HCT116 (cell line): ENCODE measurements at regions not wholly inside any gene's neighbourhood (a gene's known extent, or its start where the extent isn't known, plus 50 kb on each side); places are given as distances from the start of the nearest gene placed in this dataset.

ENCODE experiments used
- EGR1 ChIP-seq: IDR thresholded peaks from 2 replicates; pipeline ENCODE4 v1.6.1; 2012; ENCODE audit warnings: low read depth
- EZH2phosphoT487 ChIP-seq: fragments of 200-600 bp; IDR thresholded peaks from 2 replicates; pipeline ENCODE4 v1.6.1; 2018; ENCODE audit warnings: antibody characterized with exemption, borderline replicate concordance
- JUND ChIP-seq: IDR thresholded peaks from 2 replicates; pipeline ENCODE4 v1.6.1; 2012
- POLR2AphosphoS5 ChIP-seq: IDR thresholded peaks from 2 replicates; pipeline ENCODE4 v1.6.1; 2011; ENCODE audit warnings: mild to moderate bottlenecking, low read depth, low read length, moderate library complexity
- RAD21 ChIP-seq: IDR thresholded peaks from 2 replicates; pipeline ENCODE4 v1.6.1; 2012; ENCODE audit warnings: low read depth, mild to moderate bottlenecking
- TCF7L2 ChIP-seq: IDR thresholded peaks from 2 replicates; pipeline ENCODE4 v1.7.0; 2011; ENCODE audit warnings: borderline replicate concordance, inconsistent platforms; ENCODE audit not compliant: insufficient read depth, insufficient read length; ENCODE audit errors: extremely low read depth
- TF ChIP-seq, protein P1 (sequence below), 3 experiments: fragments of 200-600 bp in 1 of 3; sonication (generic) in 1 of 3; IDR thresholded peaks in 2 of 3; conservative IDR thresholded peaks in 1 of 3; 2 replicates each; pipeline ENCODE4 v1.5.1; 2012 to 2017; ENCODE audit warnings: low read depth in 2 of 3, low read length in 2 of 3, antibody characterized with exemption in 1 of 3, borderline replicate concordance in 1 of 3, control low read depth in 1 of 3, mild to moderate bottlenecking in 1 of 3, mixed read lengths in 1 of 3, mixed run types in 1 of 3, moderate library complexity in 1 of 3; ENCODE audit not compliant: insufficient read depth in 1 of 3
- TF ChIP-seq, protein P2 (sequence below): IDR thresholded peaks from 2 replicates; pipeline ENCODE4 v1.6.1; 2012; ENCODE audit warnings: low read depth
- TF ChIP-seq, protein P3 (sequence below): IDR thresholded peaks from 2 replicates; pipeline ENCODE4 v1.6.1; 2011; ENCODE audit warnings: mild to moderate bottlenecking, low read length, moderate library complexity; ENCODE audit not compliant: insufficient replicate concordance; ENCODE audit errors: extremely low read depth

DNA sequence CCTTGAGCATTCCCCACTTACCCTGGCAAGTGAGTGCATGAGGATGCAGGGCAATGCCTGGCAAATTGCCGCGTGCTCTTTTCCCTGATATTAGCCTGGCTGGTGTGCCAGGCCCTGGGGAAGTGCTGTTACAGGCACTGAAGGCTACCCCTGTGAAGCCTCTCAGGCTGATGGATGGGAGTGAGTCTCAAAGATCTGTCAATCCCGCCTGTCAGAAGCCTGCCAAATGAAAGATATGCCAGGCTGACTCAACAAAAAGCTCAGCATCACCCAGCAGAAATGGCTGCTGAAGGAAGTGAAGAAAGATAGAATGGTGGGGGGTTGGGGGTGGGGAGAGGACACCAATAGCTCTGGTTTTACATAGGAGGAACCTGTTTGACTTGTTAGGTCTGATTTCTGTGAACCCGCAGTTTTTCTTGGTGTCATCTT, 112.1 kb downstream of the LACC1 start:
- TF ChIP-seq, protein P1, sequence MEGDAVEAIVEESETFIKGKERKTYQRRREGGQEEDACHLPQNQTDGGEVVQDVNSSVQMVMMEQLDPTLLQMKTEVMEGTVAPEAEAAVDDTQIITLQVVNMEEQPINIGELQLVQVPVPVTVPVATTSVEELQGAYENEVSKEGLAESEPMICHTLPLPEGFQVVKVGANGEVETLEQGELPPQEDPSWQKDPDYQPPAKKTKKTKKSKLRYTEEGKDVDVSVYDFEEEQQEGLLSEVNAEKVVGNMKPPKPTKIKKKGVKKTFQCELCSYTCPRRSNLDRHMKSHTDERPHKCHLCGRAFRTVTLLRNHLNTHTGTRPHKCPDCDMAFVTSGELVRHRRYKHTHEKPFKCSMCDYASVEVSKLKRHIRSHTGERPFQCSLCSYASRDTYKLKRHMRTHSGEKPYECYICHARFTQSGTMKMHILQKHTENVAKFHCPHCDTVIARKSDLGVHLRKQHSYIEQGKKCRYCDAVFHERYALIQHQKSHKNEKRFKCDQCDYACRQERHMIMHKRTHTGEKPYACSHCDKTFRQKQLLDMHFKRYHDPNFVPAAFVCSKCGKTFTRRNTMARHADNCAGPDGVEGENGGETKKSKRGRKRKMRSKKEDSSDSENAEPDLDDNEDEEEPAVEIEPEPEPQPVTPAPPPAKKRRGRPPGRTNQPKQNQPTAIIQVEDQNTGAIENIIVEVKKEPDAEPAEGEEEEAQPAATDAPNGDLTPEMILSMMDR (IDR thresholded peaks at IDR 0.05 in 2 of 3, conservative IDR thresholded peaks at IDR 0.05 in 1 of 3; ENCODE audit: borderline replicate concordance in 1 of 3, insufficient read depth in 1 of 3, low read depth in 2 of 3, low read length in 2 of 3) = no peak
- TF ChIP-seq, protein P2, sequence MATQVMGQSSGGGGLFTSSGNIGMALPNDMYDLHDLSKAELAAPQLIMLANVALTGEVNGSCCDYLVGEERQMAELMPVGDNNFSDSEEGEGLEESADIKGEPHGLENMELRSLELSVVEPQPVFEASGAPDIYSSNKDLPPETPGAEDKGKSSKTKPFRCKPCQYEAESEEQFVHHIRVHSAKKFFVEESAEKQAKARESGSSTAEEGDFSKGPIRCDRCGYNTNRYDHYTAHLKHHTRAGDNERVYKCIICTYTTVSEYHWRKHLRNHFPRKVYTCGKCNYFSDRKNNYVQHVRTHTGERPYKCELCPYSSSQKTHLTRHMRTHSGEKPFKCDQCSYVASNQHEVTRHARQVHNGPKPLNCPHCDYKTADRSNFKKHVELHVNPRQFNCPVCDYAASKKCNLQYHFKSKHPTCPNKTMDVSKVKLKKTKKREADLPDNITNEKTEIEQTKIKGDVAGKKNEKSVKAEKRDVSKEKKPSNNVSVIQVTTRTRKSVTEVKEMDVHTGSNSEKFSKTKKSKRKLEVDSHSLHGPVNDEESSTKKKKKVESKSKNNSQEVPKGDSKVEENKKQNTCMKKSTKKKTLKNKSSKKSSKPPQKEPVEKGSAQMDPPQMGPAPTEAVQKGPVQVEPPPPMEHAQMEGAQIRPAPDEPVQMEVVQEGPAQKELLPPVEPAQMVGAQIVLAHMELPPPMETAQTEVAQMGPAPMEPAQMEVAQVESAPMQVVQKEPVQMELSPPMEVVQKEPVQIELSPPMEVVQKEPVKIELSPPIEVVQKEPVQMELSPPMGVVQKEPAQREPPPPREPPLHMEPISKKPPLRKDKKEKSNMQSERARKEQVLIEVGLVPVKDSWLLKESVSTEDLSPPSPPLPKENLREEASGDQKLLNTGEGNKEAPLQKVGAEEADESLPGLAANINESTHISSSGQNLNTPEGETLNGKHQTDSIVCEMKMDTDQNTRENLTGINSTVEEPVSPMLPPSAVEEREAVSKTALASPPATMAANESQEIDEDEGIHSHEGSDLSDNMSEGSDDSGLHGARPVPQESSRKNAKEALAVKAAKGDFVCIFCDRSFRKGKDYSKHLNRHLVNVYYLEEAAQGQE = no peak
- TF ChIP-seq, protein P3, sequence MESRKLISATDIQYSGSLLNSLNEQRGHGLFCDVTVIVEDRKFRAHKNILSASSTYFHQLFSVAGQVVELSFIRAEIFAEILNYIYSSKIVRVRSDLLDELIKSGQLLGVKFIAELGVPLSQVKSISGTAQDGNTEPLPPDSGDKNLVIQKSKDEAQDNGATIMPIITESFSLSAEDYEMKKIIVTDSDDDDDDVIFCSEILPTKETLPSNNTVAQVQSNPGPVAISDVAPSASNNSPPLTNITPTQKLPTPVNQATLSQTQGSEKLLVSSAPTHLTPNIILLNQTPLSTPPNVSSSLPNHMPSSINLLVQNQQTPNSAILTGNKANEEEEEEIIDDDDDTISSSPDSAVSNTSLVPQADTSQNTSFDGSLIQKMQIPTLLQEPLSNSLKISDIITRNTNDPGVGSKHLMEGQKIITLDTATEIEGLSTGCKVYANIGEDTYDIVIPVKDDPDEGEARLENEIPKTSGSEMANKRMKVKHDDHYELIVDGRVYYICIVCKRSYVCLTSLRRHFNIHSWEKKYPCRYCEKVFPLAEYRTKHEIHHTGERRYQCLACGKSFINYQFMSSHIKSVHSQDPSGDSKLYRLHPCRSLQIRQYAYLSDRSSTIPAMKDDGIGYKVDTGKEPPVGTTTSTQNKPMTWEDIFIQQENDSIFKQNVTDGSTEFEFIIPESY = no peak
- TF ChIP-seq EGR1 (no peak), EZH2phosphoT487 (no peak), JUND (no peak), POLR2AphosphoS5 (no peak), RAD21 (no peak), TCF7L2 (no peak)
